ENCODE measurements at regions not wholly inside any gene's neighbourhood (a gene's known extent, or its start where the extent isn't known, plus 50 kb on each side); places are given as distances from the start of the nearest gene placed in this dataset.

DNA sequence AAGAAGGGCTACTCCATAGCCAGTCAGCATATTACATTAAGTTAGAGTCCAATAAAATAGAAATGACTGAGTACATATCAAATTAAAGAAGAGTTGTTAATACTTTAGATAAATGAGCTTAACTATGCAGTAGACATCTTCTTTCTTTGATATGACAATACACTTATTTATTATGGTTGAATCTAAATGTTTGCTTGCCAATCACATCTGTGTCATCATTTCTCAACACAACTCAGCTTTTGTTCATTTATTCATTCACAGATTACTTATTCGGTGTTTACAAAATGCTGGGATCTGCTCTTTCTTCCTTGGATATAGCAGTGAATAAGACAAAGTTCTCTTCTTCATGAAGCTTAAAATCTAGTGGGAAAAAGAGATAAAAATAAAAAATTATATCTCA lies 614.6 kb upstream of the ATP2B1 start:
- H3K27me3 Mint-ChIP-seq (ENCODE audit: unreplicated experiment) = no peaks in the 10 kb centered on the region
- TF ChIP-seq, protein P1, sequence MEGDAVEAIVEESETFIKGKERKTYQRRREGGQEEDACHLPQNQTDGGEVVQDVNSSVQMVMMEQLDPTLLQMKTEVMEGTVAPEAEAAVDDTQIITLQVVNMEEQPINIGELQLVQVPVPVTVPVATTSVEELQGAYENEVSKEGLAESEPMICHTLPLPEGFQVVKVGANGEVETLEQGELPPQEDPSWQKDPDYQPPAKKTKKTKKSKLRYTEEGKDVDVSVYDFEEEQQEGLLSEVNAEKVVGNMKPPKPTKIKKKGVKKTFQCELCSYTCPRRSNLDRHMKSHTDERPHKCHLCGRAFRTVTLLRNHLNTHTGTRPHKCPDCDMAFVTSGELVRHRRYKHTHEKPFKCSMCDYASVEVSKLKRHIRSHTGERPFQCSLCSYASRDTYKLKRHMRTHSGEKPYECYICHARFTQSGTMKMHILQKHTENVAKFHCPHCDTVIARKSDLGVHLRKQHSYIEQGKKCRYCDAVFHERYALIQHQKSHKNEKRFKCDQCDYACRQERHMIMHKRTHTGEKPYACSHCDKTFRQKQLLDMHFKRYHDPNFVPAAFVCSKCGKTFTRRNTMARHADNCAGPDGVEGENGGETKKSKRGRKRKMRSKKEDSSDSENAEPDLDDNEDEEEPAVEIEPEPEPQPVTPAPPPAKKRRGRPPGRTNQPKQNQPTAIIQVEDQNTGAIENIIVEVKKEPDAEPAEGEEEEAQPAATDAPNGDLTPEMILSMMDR (IDR thresholded peaks at IDR 0.05; ENCODE audit: unreplicated experiment) = no peak
- no peak overlapping the region for H3K4me3 Mint-ChIP-seq (ENCODE audit: low read depth, unreplicated experiment)
- H3K9me3 Mint-ChIP-seq (ENCODE audit: low read depth, unreplicated experiment) = peaks cover 12% of the 10 kb centered on the region
- no peak for DNase-seq
- CTCF ChIA-PET = no interaction called here
- BruUV-seq (replicated peaks) = no TSS peak
- intact Hi-C loops (cut with micrococcal nuclease; ENCODE audit: unreplicated experiment) = no loop called here
- no peaks in the 10 kb centered on the region for H3K4me1 Mint-ChIP-seq (ENCODE audit: low read depth, unreplicated experiment)
- no peak overlapping the region for H3K27ac Mint-ChIP-seq (ENCODE audit: unreplicated experiment)
- no peaks in the 10 kb centered on the region for H3K36me3 Mint-ChIP-seq (ENCODE audit: insufficient read depth, unreplicated experiment)

- Mint-ChIP-seq H3K27ac (ENCODE audit: unreplicated experiment) (no peak overlapping the region), H3K9me3 (ENCODE audit: low read depth, unreplicated experiment) (peaks cover 6% of the 10 kb centered on the region), H3K4me3 (ENCODE audit: low read depth, unreplicated experiment) (no peak overlapping the region), H3K4me1 (ENCODE audit: low read depth, unreplicated experiment) (no peaks in the 10 kb centered on the region), H3K27me3 (ENCODE audit: unreplicated experiment) (no peaks in the 10 kb centered on the region), H3K36me3 (ENCODE audit: insufficient read depth, unreplicated experiment) (no peaks in the 10 kb centered on the region)
- CTCF ChIA-PET = no interaction called here
- DNase-seq = no peak
- BruUV-seq (replicated peaks) = no TSS peak
- TF ChIP-seq, protein P1 (IDR thresholded peaks at IDR 0.05; ENCODE audit: unreplicated experiment) = no peak
- intact Hi-C loops (cut with micrococcal nuclease; ENCODE audit: unreplicated experiment) = no loop called here
Observed at GRCh38 chr12:90322006-90322405, 613.4 kb upstream of the ATP2B1 start.

- H3K4me1 Mint-ChIP-seq (ENCODE audit: low read depth, unreplicated experiment) = no peaks in the 10 kb centered on the region
- intact Hi-C loops (cut with micrococcal nuclease; ENCODE audit: unreplicated experiment) = no loop called here
- TF ChIP-seq, protein P1 (IDR thresholded peaks at IDR 0.05; ENCODE audit: unreplicated experiment) = no peak
- no peaks in the 10 kb centered on the region for H3K36me3 Mint-ChIP-seq (ENCODE audit: insufficient read depth, unreplicated experiment)
- H3K9me3 Mint-ChIP-seq (ENCODE audit: low read depth, unreplicated experiment) = peaks cover 6% of the 10 kb centered on the region
- H3K27me3 Mint-ChIP-seq (ENCODE audit: unreplicated experiment) = no peaks in the 10 kb centered on the region
- H3K27ac Mint-ChIP-seq (ENCODE audit: unreplicated experiment) = no peak overlapping the region
- no TSS peak for BruUV-seq (replicated peaks)
- CTCF ChIA-PET = no interaction called here
- H3K4me3 Mint-ChIP-seq (ENCODE audit: low read depth, unreplicated experiment) = no peak overlapping the region
- DNase-seq = no peak
Observed at GRCh38 chr12:90321369-90321768, 612.7 kb upstream of the ATP2B1 start.

DNA sequence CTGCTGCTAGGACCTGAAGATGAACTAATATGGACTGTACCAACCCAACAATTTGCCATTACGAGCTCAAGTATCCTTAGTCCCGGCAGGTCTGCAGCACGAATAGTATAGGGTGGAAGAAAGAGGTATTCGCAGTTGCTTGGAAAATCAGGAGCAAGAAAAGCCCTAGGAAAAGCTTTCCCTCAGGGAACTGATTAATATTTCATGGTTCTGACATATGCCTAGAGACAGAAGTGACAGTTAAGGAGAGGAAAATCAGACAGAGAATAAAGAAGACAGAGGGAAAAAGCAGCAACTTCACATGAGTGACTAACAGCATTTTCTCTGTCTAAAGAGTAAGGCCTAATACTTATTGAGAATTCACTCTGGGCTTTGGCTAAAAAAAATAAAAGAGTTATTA lies 602.9 kb upstream of the ATP2B1 start:
- Mint-ChIP-seq H3K36me3 (ENCODE audit: insufficient read depth, unreplicated experiment) (no peaks in the 10 kb centered on the region), H3K27me3 (ENCODE audit: unreplicated experiment) (no peaks in the 10 kb centered on the region), H3K9me3 (ENCODE audit: low read depth, unreplicated experiment) (peaks cover 16% of the 10 kb centered on the region), H3K4me1 (ENCODE audit: low read depth, unreplicated experiment) (no peaks in the 10 kb centered on the region), H3K27ac (ENCODE audit: unreplicated experiment) (no peak overlapping the region), H3K4me3 (ENCODE audit: low read depth, unreplicated experiment) (no peak overlapping the region)
- CTCF ChIA-PET = no interaction called here
- intact Hi-C loops (cut with micrococcal nuclease; ENCODE audit: unreplicated experiment) = no loop called here
- no peak for DNase-seq
- TF ChIP-seq, protein P1 (IDR thresholded peaks at IDR 0.05; ENCODE audit: unreplicated experiment) = no peak
- no TSS peak for BruUV-seq (replicated peaks)

DNA sequence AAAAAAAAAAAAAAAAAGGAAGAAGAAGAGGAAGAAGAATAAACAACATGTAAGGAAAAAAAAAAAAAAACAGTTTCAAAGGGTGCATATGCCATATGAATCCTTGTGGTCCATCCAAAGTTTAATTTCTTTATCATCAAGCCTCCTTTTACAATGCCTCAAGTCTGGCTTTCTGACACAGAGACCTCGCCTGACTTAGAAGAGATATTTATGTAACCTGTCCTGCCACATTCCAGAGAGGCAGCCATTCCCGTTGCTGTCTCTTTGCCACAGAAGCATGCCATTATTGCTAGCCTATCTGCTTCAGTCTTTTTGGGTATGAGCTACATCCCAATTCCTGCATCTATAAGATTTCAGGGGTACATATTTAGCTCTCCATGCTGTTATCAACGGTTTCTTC lies 596.7 kb upstream of the ATP2B1 start:
- no peak overlapping the region for H3K27ac Mint-ChIP-seq (ENCODE audit: unreplicated experiment)
- CTCF ChIA-PET = no interaction called here
- no peaks in the 10 kb centered on the region for H3K4me1 Mint-ChIP-seq (ENCODE audit: low read depth, unreplicated experiment)
- no TSS peak for BruUV-seq (replicated peaks)
- no peak overlapping the region for H3K4me3 Mint-ChIP-seq (ENCODE audit: low read depth, unreplicated experiment)
- peaks cover 4% of the 10 kb centered on the region for H3K9me3 Mint-ChIP-seq (ENCODE audit: low read depth, unreplicated experiment)
- no peaks in the 10 kb centered on the region for H3K36me3 Mint-ChIP-seq (ENCODE audit: insufficient read depth, unreplicated experiment)
- TF ChIP-seq, protein P1 (IDR thresholded peaks at IDR 0.05; ENCODE audit: unreplicated experiment) = no peak
- peak; percentile 19 for DNase-seq
- intact Hi-C loops (cut with micrococcal nuclease; ENCODE audit: unreplicated experiment) = no loop called here
- H3K27me3 Mint-ChIP-seq (ENCODE audit: unreplicated experiment) = no peaks in the 10 kb centered on the region
